IMR-90 (cell line): ENCODE measurements at regions not wholly inside any gene's neighbourhood (a gene's known extent, or its start where the extent isn't known, plus 50 kb on each side); places are given as distances from the start of the nearest gene placed in this dataset.

Experiments used
- CTCF ChIP-seq: conservative IDR thresholded peaks from 2 replicates; pipeline ENCODE4 v1.5.1; 2012; ENCODE audit warnings: mild to moderate bottlenecking, low read depth, low read length, improper control_type of control experiment
- ELK1 ChIP-seq: fragments of 150-350 bp; IDR thresholded peaks from 2 replicates; pipeline ENCODE4 v1.6.1; 2016; ENCODE audit warnings: low read depth, mild to moderate bottlenecking, low read length, moderate library complexity, borderline replicate concordance
- POLR2A ChIP-seq: IDR thresholded peaks from 2 replicates; pipeline ENCODE4 v1.6.1; 2012; ENCODE audit warnings: mild to moderate bottlenecking, low read depth, low read length
- SMC3 ChIP-seq: fragments of 150-350 bp; IDR thresholded peaks from 2 replicates; pipeline ENCODE4 v1.6.1; 2016; ENCODE audit warnings: low read depth, mild to moderate bottlenecking, antibody characterized with exemption, low read length, moderate library complexity

- TF ChIP-seq ELK1 = no peak
- TF ChIP-seq CTCF = no peak
- no peak for TF ChIP-seq POLR2A
- TF ChIP-seq SMC3 = no peak
These were observed 179.6 kb upstream of the PITX1 start for GRCh38 chr5:135213466-135214239.
